T-helper 1 cell treated with Interleukin-12 subunit alpha and Interleukin-12 subunit beta and Interleukin-4 antibody, amounts not matched to agents 30 ng/mL and 1 ng/mL, for 36 hours (primary cell): ENCODE measurements at regions not wholly inside any gene's neighbourhood (a gene's known extent, or its start where the extent isn't known, plus 50 kb on each side); places are given as distances from the start of the nearest gene placed in this dataset.

Experiments
- intact Hi-C: fragments of 100-400 bp; cut with micrococcal nuclease; formaldehyde crosslinking; loops from one replicate; pipeline ENCODE4 v1.15.1; 2024

DNA sequence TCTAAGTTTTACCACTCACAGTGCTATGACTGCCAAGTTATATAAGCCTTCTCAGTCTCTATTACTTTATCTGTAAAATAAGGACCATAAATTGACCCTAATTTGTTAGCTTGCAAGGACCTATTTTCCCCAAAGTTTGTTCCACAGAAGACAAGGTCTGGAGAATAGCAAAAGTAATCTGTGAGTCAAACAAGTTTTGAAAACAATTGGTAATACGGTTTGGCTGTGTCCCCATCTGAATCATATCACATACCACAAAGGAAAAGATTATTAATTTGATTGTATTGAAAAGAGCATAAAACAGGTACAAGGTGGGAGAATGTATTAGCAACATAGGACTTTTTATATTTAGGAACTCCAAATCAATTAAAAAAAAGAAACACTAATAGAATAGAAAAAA, 124.0 kb upstream of the TARS1 start:
- intact Hi-C loops = no loop called here

DNA sequence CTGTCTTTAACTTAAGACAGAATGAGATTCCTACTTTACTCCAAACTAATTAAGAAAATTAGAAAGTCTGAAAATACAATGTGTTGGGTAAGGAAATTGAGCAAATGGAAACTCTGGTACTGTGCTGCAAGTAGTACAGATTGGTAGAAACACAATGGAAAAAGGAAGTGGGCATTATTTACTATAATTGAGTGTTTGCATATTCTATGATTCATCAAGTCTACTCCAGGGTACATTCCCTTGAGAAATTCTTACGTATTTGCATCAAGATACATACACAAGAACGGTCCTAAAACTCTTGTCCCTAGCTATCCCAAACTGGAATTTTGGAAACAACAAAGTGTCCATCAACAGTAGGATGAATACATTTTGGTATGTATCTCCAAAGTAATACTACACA, 123.5 kb upstream of the TARS1 start:
- intact Hi-C loops = no loop called here

DNA sequence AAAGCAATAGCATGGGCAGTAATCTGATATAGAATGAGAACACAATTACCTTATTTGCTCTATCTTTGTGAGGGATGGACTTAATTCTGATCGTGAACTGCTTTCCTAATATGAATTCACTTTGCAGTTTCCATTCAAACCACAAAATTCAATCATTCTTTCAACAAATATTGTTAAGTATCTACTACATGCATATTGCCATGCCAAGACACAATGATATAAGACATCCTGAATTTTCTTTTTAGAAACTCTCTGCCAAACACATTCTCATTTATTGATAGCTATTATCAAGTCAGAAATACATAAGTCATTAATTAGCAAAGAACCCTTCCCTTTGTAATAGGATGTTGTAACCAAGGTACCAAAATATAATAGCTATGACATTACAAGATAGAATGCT, 121.6 kb upstream of the TARS1 start:
- intact Hi-C loops = no loop called here

DNA sequence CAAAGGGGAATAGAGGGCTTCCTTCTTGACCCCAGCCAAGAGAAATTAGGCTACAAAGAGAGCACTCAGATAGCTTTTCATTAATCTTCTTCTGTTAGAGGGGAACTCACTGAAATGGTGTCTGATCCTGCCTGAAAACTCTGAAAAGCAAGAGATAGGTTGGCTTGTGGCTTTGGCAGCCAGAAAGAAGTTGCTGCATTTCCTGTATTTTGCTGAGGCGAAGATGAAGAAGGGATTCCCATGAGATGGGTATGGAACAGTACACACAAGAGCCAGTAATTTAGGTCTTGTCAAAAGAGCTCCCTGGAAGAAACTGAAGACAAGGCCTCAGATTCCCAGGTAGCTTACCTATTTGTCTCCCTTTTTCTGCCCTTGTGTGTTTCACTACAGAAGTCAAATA, 120.9 kb upstream of the TARS1 start:
- intact Hi-C loops = no loop called here

DNA sequence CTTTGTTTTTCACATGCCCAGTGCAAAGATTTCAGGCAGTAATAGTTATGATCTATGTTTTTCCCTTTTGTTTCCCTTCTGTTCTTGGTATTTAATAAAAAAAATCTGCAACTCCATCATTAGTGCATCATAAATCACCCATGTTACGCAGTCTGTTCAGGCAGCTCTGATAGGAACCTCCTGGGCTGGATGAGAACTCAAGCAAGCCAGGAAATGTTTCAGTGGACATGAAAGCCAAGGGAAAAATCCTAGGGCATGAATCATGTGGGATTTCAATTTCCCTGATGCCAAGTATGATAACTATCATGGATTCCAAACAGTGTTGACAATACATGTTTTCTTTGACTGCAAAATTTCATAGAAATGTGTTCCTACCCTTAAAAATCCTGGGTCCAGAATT, 119.7 kb upstream of the TARS1 start:
- intact Hi-C loops = no loop called here

DNA sequence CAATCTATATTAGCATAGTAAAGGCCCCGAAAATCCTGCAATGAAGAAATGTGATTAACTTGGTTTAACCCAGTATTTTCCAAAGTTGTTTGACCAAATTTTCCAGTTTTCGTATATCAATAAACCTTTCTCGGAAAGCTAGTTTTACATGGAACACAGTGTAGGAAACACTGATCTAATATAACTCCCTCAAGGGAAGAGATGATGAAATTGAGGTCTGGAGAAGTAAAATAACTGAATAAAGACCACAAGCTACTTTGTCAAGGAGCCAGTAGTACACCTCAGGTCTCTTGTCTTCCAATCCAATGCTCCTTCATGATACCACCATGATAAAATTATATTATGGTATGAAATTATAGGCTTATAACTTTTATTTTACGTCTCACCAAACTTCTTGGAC, 118.1 kb upstream of the TARS1 start:
- intact Hi-C loops = no loop called here

DNA sequence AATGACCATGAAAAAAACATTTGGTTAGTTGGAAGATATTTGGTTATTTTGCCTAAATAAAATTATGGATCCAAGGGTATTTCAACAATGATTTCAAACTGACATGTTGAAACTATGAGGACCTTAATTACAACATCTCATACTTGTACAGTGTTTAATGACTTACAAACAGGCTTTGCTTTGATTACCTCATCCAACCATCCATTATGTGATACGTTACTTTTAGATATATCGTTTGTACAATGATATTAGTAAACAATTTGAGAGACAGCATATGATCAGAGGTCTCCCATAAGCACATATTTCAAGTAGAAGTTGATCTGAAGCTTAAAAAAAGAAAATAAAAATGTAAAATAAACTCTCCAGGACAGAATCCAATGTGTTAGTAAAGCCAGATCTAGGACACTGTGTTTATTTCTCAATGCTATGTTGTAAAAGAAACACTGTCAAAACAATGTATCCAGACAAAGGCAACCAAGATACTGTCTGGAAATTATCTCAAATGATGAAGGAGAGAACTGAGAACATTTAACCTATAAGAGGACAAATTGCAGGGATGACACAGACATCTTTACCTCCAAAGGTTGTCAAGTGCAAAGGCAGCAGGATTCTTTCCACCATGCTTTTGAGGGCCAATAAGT, 116.0 kb upstream of the TARS1 start:
- intact Hi-C loops = no loop called here

DNA sequence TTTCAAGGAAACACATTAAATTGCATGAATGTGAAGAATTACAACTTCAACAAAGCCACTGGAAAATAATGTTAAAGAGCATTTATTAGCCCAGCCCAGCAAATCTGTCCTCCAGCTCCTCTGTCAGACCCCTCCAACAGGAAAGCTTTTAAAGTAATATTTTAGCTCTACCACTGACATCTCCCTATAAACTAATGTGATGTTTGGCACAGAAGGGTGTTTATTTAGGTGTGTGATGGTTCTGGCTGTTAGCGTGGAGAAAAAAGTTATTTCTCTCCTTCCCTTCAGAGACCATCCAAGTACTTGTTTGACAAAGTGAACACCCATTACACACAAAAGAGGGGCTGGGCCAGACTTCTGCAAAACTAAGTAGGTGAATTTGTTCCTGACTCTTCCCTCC, 111.9 kb upstream of the TARS1 start:
- intact Hi-C loops = no loop called here

DNA sequence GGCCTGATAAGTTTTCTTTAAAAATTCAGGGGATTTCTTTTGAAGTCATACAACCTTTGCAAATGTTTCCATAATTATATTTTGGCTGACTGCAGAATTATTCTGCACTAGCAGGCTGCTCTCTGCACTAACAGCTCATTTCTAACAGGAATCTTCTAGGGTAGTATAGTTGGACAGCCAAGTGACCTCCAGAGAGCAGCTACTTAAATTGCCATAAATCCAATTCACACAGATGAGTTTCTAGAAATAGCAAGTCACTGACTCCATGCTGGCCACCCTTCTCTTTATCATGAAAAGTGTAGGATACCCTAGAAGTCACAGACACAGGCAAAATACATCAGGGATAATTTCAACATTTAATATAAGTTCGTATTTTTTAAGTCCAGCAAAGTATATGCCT, 110.9 kb upstream of the TARS1 start:
- intact Hi-C loops = no loop called here

DNA sequence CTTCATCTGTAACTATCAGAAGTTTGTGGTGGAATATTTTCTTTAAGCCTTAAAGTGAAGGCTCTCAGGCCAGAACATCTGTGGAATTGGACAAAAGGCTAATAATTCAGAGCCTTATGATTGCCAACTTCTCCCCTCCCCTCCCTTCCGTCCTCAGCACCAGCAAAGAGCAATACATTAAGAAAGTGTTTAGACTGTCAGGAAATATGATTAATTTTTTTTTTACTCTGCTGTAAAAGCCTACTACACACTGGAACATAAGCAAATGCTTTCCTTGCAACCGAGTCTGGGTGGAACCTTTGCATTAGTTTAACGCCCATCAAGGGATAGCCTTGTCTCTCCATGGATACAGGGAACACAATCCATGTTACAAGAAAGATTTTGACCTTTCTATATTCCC, 110.3 kb upstream of the TARS1 start:
- intact Hi-C loops = no loop called here

DNA sequence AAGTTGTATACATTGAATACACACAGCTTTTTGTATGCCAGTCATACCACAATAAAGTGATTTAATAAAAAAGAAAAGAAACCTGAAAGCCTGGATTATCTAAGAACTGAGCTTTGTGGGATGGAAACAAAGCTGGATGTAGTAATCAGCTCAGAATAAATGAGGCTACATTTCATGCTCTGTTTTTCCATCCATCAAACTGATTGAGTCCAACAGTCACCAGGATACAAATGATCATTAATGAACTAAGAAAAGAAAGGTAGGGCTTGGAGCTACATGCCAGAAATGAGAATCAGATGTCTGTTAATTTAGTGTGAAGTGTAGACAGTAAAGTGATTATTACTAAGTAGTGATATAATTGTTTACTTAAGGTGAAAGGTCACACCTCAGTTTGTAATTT, 109.8 kb upstream of the TARS1 start:
- intact Hi-C loops = no loop called here

DNA sequence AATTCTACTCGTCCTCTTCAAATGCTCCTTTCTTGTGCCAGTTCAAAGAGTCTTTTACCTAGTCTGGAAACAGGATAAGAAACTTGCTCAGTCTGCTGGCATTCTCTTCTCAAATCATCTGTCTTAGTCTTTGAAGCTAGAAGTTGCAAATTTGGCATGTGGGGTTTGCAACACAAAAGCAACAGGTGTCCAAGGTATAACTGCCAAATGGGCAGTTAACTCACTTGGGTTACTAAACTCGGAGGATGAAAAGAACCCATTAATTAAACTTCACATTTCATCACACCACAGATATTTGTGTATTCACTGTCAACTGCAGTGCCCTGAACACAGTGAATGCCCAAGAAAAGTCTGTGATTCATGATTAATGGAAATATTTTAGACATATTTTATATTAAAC, 108.0 kb upstream of the TARS1 start:
- intact Hi-C loops = no loop called here

DNA sequence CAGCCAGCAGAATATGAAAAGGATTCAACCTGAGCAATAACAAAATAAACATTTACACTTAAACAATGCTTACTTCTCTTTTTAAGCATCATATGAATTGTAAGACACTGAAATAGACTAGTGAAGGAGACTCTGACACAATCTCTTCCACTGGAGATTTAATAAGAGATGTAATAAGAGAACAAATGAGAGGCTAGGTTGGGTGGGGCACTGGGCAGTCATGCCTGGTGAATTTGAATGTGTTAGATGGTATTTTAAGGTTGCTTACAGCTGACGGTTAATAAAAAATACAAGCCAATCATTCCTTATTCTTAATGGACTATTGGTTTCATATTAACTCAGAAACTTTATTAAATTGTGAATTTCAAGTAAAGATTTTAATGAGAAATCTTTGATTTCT, 105.9 kb upstream of the TARS1 start:
- intact Hi-C loops = no loop called here

DNA sequence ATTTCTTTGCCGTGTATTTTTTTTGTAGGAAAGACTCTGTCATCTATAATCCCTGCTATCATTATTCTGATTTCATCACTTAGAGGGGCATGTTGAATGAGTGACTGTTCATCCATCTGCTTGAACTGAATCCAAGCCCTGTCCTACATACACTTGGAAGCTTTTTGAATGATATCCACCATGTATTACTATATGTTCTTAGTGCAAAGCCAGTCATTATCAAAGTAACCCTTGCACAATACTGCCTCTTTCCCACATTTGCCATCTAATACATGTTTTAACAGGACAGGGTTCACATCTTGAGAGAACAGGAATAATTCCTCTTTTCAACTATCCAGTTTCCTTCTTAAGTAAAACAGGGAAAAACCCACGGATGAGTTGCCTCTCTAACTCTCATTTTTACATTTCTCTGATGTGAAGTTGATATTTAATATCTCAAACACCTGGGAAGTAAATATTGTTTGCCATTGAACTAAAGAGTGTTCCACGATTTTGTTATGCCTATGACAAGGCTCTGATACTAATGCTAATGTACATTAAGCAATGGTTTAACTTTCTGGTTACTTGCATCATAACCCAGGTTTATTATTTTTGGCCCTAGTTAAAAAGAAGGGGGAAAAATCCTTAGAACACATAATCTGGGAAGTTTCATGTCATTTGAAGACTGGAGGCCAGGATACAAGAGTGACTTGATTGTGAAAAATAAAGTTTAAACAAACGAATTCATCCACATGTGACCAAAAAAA, 103.7 kb upstream of the TARS1 start:
- intact Hi-C loops = no loop called here

DNA sequence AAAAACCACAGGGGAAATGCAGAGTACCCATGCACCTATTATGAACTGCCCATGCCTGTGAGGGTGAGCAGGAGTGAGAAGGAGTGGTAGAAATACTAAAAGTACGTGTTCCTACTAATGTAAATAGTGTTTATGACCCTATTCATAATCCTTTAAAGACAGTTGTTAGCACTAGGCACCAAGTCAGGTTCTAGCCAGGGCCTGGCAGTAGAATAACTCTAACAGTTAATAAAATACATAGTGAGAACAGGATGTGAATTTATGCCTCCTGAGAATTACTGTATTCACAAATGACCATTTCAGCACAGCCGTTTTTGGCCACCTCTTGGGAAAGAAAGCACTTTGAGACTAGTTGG, 103.2 kb upstream of the TARS1 start:
- intact Hi-C loops = no loop called here

DNA sequence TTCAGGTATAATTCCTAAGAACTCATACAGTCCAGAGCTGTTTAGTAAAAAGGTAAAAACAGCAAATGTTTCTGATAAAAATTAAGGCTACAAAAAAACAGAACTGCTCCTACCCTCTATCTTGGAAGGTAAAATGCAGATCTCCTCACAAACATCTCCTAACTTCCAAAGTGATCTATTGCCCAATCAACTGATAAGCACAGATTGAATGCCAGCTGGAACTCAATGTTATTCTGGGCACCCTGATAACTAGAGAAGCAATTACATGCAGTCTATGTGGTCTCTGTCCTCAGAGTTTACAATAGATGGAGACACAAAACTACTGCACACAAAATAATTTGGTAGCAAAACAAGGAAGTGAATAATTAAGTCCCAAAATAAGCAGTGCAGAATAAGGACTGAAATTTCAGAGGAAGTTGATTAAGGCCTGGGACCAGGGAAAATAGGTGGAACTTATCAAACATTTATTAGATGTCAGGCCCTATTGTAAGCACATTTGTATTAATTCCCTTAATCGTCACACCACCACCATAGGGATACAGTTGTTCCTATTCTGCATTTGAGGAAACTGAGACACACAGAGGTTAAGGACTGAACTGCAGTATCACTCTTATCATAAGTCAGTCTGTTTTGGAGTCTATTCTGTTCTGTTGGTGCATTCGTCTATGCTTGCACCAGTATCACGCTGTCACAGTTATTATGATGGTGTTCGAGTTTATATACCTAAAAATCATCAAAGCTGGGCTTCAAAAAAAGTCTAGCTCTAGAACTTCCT, 102.2 kb upstream of the TARS1 start:
- intact Hi-C loops = no loop called here

DNA sequence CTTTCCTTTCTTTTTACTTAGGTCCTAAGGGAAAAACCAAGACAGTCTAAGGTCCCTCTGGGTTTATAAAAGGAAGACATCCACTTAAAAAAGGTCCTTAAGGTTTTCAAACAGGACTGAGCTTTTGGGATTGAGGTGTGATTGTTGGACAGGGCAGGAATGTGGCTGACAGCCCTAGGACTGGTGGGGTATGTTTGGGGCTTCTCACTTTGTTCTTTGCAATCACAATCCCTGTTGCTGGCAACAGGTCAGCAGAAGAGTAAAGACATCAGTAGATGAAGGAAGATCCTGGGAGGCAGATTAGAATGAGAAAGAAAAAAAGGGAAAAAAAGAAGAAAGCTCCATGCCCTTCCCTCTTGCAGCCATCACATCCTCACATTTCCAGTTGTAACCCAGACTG, 101.4 kb upstream of the TARS1 start:
- intact Hi-C loops = no loop called here

DNA sequence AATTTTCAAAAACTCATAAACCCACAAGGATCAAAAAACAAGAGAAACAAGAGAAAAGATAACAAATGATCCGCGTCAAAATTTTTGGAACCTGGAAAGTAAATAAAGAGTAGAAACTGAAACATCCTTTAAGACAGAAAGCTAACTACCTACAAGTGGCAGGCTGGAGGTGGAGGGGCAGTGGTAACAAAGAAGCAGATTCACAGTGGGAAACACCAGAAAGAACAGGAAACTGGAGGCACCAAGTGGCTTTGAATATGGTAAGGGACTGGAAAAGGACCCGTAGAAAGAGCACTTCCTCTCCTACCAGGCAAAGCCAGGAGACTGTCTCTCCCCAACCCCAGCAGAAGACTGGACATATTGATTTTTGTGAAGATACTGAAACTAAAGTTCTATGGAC, 100.6 kb upstream of the TARS1 start:
- intact Hi-C loops = no loop called here

DNA sequence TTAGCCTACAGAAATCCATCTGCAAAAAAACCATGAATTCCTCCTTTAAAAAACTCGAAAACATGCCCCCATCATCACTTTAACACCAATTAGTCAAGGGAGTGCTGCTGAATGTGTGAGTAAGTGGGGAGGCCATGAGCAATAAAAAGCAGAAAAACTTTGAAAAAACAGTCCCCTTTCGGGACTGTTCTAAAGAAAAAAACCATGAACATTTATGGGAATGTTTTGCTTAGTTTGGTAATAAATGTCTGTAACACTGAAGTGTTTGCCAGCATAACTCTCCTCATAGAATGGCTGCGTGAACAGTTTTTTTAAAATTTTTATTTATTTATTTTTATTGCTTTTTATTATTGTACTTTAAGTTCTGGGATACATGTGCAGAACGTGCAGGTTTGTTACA, 99.4 kb upstream of the TARS1 start:
- intact Hi-C loops = no loop called here

DNA sequence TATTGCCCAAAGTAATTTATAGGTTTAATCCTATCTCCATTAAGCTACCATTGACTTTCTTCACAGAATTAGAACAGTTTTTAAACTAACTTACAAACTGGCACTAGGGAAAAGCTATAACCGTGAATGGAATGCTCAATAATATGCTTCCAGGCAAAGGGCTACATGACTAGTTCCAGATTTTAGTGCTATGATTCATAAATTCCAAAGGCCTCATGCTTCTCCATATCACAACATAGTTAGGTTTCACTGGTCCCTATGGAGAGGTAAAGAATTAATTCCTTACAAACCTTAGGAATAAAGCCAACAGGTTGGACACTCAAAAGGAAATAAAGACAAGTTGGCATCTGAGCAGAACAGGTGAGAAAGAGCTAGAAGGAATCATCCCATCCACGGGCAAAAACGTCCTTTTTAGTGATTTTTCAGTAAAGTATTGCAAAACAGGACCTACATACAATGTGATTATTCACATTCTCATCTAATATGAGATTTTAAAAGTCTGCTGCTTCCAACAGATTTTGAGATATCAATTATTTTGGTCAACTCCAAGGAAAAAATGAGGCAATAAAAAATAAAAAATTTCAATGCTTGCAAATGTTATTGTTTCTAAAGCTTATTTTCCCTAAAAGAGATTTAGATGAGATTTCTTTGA, 97.0 kb upstream of the TARS1 start:
- intact Hi-C loops = no loop called here

DNA sequence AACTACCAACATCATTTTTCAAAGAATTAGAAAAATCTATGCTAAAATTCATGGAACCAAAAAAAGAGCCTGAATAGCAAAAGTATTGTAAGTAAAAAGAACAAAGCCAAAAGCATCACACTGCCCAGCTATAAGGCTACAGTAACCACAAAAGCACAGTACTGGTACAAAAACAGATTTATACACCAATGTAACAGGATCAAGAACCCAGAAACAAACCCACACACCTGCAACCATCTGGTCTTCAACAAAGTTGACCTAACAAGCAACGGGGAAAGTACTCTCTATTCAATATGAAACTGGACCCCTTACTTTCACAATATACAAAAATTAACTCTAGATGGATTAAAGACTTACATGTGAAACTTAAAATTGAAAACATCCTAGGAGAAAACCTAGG, 94.2 kb upstream of the TARS1 start:
- intact Hi-C loops = no loop called here

DNA sequence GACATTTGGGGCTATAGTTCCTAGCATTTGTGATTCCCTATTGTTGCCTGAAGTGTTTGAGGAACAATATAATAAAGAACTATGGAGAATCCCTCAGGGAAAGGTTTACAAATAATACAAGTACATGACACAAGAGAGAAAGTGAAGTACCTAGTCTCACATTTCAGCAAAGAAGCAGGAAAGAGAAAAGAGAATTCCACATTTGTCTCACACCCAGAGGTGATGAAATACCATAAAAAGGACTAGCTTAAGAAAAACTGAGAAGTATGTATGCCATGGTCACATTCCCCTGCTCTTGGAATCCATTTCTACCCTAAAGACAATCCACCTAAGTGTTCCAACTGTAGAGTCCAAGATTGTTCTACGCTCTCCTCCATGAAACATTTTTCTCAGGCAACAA, 79.0 kb upstream of the TARS1 start:
- intact Hi-C loops = no loop called here
